GM21390 (cell line): ENCODE measurements at regions not wholly inside any gene's neighbourhood (a gene's known extent, or its start where the extent isn't known, plus 50 kb on each side); places are given as distances from the start of the nearest gene placed in this dataset.

Experiments used
- ATAC-seq: cut with Tn5 transposase; IDR thresholded peaks from one replicate; pipeline ENCODE4 v1.9.1; 2021; ENCODE audit not compliant: unreplicated experiment

GRCh38 chr18:62629031-62629430 lies 86.3 kb upstream of the PHLPP1 start:
- ATAC-seq: no peak

GRCh38 chr18:62631173-62631572 lies 84.2 kb upstream of the PHLPP1 start:
- ATAC-seq: no peak

GRCh38 chr18:62632788-62633455 lies 82.4 kb upstream of the PHLPP1 start:
- no peak for ATAC-seq

- ATAC-seq: no peak
These were observed 80.9 kb upstream of the PHLPP1 start for GRCh38 chr18:62634458-62634857.

GRCh38 chr18:62634979-62635630 lies 80.2 kb upstream of the PHLPP1 start:
- no peak for ATAC-seq

- ATAC-seq: no peak
These were observed 77.9 kb upstream of the PHLPP1 start for GRCh38 chr18:62637403-62637802.

GRCh38 chr18:62637807-62638687 lies 77.3 kb upstream of the PHLPP1 start:
- ATAC-seq: peak; percentile 78

GRCh38 chr18:62643181-62643580 lies 72.2 kb upstream of the PHLPP1 start:
- ATAC-seq: no peak

- ATAC-seq: no peak
These were observed 70.6 kb upstream of the PHLPP1 start for GRCh38 chr18:62644773-62645172.

- ATAC-seq: no peak
These were observed 68.2 kb upstream of the PHLPP1 start for GRCh38 chr18:62647179-62647578.

- ATAC-seq: no peak
These were observed 67.2 kb upstream of the PHLPP1 start for GRCh38 chr18:62648045-62648678.

GRCh38 chr18:62651276-62652056 lies 63.9 kb upstream of the PHLPP1 start:
- ATAC-seq: peak; percentile 44

GRCh38 chr18:62652057-62652629 lies 63.2 kb upstream of the PHLPP1 start:
- peak; percentile 70 for ATAC-seq

GRCh38 chr18:62655520-62656219 lies 59.7 kb upstream of the PHLPP1 start:
- no peak for ATAC-seq

- ATAC-seq: no peak
These were observed 57.3 kb upstream of the PHLPP1 start for GRCh38 chr18:62658028-62658427.

- ATAC-seq: no peak
These were observed 55.6 kb upstream of the PHLPP1 start for GRCh38 chr18:62659698-62660097.

- no peak for ATAC-seq
These were observed 54.6 kb upstream of the PHLPP1 start for GRCh38 chr18:62660691-62661090.

- peak; percentile 91 for ATAC-seq
These were observed 51.5 kb upstream of the PHLPP1 start for GRCh38 chr18:62663731-62664336.

GRCh38 chr18:62664414-62664813 lies 50.9 kb upstream of the PHLPP1 start:
- ATAC-seq: no peak
